Panc1 (cell line): ENCODE measurements at regions not wholly inside any gene's neighbourhood (a gene's known extent, or its start where the extent isn't known, plus 50 kb on each side); places are given as distances from the start of the nearest gene placed in this dataset.

Experiments used
- POLR2AphosphoS5 ChIP-seq: IDR thresholded peaks from 2 replicates; pipeline ENCODE4 v1.6.1; 2012; ENCODE audit warnings: mild to moderate bottlenecking, low read depth, low read length, moderate library complexity
- SIN3A ChIP-seq: IDR thresholded peaks from 2 replicates; pipeline ENCODE4 v1.6.1; 2012; ENCODE audit warnings: low read depth, mild to moderate bottlenecking, low read length, moderate library complexity, borderline replicate concordance; ENCODE audit not compliant: insufficient read depth
- TF ChIP-seq, protein P1 (sequence below): fragments of 450-650 bp; IDR thresholded peaks from 2 replicates; pipeline ENCODE4 v1.5.1; 2017; ENCODE audit warnings: mild to moderate bottlenecking
- TF ChIP-seq, protein P2 (sequence below), 2 experiments: IDR thresholded peaks; 2 replicates each; pipeline ENCODE4 v1.6.1; 2011 to 2012; ENCODE audit warnings: low read depth in 2 of 2, control low read depth in 1 of 2, low read length in 1 of 2, mild to moderate bottlenecking in 1 of 2, moderate library complexity in 1 of 2; ENCODE audit not compliant: insufficient read depth in 1 of 2

DNA sequence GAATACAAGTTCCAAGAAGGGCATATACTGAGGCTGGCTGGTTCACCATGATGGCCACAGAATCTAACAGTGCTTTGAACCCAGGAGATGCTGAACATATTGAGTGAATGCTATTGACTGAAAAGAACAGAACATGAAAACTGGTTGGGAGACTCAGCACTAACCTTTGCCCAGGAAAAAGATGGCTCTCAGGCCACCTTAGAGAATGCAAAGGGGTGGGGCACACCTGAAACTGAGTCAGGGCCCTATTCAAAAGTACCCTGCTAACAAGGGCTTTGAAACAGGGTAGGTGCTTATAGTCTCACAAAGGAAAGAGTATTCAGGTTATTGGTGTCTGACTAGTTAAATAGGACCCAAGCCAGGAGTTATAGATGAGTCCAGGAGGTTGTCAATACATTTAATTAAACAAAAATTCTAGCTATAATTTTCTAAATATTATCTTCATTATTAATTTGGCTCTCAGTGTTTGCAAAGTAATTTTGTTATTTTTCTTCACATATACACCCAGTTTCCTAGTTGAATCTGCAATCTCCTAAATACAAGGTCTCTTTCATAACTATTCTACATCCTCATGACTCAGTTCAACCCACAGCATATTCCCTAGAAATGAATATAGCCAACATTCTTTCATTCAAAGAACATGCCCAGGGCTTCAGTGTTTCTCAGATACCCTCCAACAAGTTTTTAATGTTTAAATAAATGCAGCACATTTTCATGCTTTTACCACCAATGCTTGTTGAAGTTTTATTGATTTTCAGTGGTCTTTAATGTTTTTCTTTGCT, 144.2 kb upstream of the RAPGEF2 start:
- TF ChIP-seq POLR2AphosphoS5 (no peak), SIN3A (no peak)
- TF ChIP-seq, protein P1, sequence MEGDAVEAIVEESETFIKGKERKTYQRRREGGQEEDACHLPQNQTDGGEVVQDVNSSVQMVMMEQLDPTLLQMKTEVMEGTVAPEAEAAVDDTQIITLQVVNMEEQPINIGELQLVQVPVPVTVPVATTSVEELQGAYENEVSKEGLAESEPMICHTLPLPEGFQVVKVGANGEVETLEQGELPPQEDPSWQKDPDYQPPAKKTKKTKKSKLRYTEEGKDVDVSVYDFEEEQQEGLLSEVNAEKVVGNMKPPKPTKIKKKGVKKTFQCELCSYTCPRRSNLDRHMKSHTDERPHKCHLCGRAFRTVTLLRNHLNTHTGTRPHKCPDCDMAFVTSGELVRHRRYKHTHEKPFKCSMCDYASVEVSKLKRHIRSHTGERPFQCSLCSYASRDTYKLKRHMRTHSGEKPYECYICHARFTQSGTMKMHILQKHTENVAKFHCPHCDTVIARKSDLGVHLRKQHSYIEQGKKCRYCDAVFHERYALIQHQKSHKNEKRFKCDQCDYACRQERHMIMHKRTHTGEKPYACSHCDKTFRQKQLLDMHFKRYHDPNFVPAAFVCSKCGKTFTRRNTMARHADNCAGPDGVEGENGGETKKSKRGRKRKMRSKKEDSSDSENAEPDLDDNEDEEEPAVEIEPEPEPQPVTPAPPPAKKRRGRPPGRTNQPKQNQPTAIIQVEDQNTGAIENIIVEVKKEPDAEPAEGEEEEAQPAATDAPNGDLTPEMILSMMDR: no peak
- TF ChIP-seq, protein P2, sequence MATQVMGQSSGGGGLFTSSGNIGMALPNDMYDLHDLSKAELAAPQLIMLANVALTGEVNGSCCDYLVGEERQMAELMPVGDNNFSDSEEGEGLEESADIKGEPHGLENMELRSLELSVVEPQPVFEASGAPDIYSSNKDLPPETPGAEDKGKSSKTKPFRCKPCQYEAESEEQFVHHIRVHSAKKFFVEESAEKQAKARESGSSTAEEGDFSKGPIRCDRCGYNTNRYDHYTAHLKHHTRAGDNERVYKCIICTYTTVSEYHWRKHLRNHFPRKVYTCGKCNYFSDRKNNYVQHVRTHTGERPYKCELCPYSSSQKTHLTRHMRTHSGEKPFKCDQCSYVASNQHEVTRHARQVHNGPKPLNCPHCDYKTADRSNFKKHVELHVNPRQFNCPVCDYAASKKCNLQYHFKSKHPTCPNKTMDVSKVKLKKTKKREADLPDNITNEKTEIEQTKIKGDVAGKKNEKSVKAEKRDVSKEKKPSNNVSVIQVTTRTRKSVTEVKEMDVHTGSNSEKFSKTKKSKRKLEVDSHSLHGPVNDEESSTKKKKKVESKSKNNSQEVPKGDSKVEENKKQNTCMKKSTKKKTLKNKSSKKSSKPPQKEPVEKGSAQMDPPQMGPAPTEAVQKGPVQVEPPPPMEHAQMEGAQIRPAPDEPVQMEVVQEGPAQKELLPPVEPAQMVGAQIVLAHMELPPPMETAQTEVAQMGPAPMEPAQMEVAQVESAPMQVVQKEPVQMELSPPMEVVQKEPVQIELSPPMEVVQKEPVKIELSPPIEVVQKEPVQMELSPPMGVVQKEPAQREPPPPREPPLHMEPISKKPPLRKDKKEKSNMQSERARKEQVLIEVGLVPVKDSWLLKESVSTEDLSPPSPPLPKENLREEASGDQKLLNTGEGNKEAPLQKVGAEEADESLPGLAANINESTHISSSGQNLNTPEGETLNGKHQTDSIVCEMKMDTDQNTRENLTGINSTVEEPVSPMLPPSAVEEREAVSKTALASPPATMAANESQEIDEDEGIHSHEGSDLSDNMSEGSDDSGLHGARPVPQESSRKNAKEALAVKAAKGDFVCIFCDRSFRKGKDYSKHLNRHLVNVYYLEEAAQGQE (IDR thresholded peaks at IDR 0.05; ENCODE audit: insufficient read depth in 1 of 2, low read depth in 2 of 2, low read length in 1 of 2): no peak
